GM18498 (cell line): ENCODE measurements at regions not wholly inside any gene's neighbourhood (a gene's known extent, or its start where the extent isn't known, plus 50 kb on each side); places are given as distances from the start of the nearest gene placed in this dataset.

ENCODE experiments used
- ATAC-seq: cut with Tn5 transposase; IDR thresholded peaks from one replicate; pipeline ENCODE4 v1.9.1; 2021; ENCODE audit warnings: mild to moderate bottlenecking, moderate library complexity; ENCODE audit not compliant: unreplicated experiment

- ATAC-seq: no peak
Measured at GRCh38 chr6:105483492-105483891, 80.6 kb upstream of the PREP start.

- no peak for ATAC-seq
Measured at GRCh38 chr6:105482921-105483320, 80.0 kb upstream of the PREP start.

GRCh38 chr6:105482227-105482844, 79.5 kb upstream of the PREP start:
- no peak for ATAC-seq

GRCh38 chr6:105476978-105477377, 74.1 kb upstream of the PREP start:
- ATAC-seq: no peak

GRCh38 chr6:105474234-105474633, 71.4 kb upstream of the PREP start:
- no peak for ATAC-seq

- ATAC-seq: no peak
Measured at GRCh38 chr6:105469946-105470345, 67.1 kb upstream of the PREP start.

GRCh38 chr6:105468850-105469249, 66.0 kb upstream of the PREP start:
- no peak for ATAC-seq

GRCh38 chr6:105460860-105461259, 58.0 kb upstream of the PREP start:
- no peak for ATAC-seq

- ATAC-seq: no peak
Measured at GRCh38 chr6:105459864-105460263, 57.0 kb upstream of the PREP start.

GRCh38 chr6:105459049-105459448, 56.2 kb upstream of the PREP start:
- peak; percentile 88 for ATAC-seq

- peak; percentile 53 for ATAC-seq
Measured at GRCh38 chr6:105458551-105458950, 55.7 kb upstream of the PREP start.

- ATAC-seq: no peak
Measured at GRCh38 chr6:105458084-105458483, 55.2 kb upstream of the PREP start.

GRCh38 chr6:105453968-105454367, 51.1 kb upstream of the PREP start:
- ATAC-seq: no peak

GRCh38 chr6:105452924-105453756, 50.3 kb upstream of the PREP start:
- peak; percentile 77 for ATAC-seq
